CD14-positive monocyte (primary cell): ENCODE measurements at regions not wholly inside any gene's neighbourhood (a gene's known extent, or its start where the extent isn't known, plus 50 kb on each side); places are given as distances from the start of the nearest gene placed in this dataset.

Experiments used
- DNase-seq, 3 donors: peaks; one replicate each; pipeline ENCODE4 v3.0.0-alpha.2; 2011 to 2022
- H2AFZ ChIP-seq: 2 replicates; pipeline ENCODE4 v1.6.0; 2012; ENCODE audit warnings: mild to moderate bottlenecking, low read depth, low read length, inconsistent platforms; ENCODE audit not compliant: insufficient read depth, poor library complexity, severe bottlenecking
- H3K27ac ChIP-seq, 2 donors: 1 replicate in 1 of 2; 2 replicates in 1 of 2; pipeline ENCODE4 v1.5.1; 2012 to 2013; ENCODE audit warnings: low read length in 2 of 2, control low read depth in 1 of 2, inconsistent platforms in 1 of 2, low read depth in 1 of 2, mild to moderate bottlenecking in 1 of 2
- H3K27me3 ChIP-seq, 2 donors: one replicate each; pipeline versions ENCODE4 v1.6.0 to v1.6.1; 2011 to 2013; ENCODE audit warnings: low read length in 2 of 2; ENCODE audit not compliant: control insufficient read depth in 2 of 2, insufficient read depth in 2 of 2
- H3K36me3 ChIP-seq, 2 donors: replicated peaks in 1 of 2; 1 replicate in 1 of 2; 2 replicates in 1 of 2; pipeline versions ENCODE4 v1.5.1 to v1.6.1; 2012 to 2013; ENCODE audit warnings: low read length in 2 of 2, control low read depth in 1 of 2, inconsistent platforms in 1 of 2, mild to moderate bottlenecking in 1 of 2; ENCODE audit not compliant: insufficient read depth in 2 of 2, control insufficient read depth in 1 of 2
- H3K4me1 ChIP-seq, 2 donors: 1 replicate in 1 of 2; 2 replicates in 1 of 2; pipeline versions ENCODE4 v1.5.1 to v1.6.1; 2012 to 2013; ENCODE audit warnings: low read length in 2 of 2, control low read depth in 1 of 2, inconsistent platforms in 1 of 2, mild to moderate bottlenecking in 1 of 2, moderate library complexity in 1 of 2; ENCODE audit not compliant: insufficient read depth in 2 of 2, control insufficient read depth in 1 of 2
- H3K4me2 ChIP-seq: replicated peaks from 2 replicates; pipeline ENCODE3; 2012; ENCODE audit warnings: low read length, moderate library complexity, mild to moderate bottlenecking; ENCODE audit not compliant: poor library complexity, severe bottlenecking; ENCODE audit errors: extremely low read depth
- H3K4me3 ChIP-seq, 3 experiments: fragments of 200-600 bp in 1 of 3; sonication (generic) in 1 of 3; replicated peaks in 1 of 3; 1 replicate in 2 of 3; 2 replicates in 1 of 3; pipeline ENCODE4 v1.5.1; 2011 to 2013; ENCODE audit warnings: low read length in 3 of 3, mild to moderate bottlenecking in 3 of 3, control low read depth in 2 of 3, low read depth in 2 of 3, inconsistent platforms in 1 of 3, moderate library complexity in 1 of 3
- H3K79me2 ChIP-seq: 2 replicates; pipeline ENCODE4 v1.6.0; 2012; ENCODE audit warnings: mild to moderate bottlenecking, control low read depth, inconsistent platforms, low read length, moderate library complexity; ENCODE audit not compliant: insufficient read depth
- H3K9ac ChIP-seq: 2 replicates; pipeline ENCODE4 v1.6.0; 2017; ENCODE audit warnings: low read length, mild to moderate bottlenecking; ENCODE audit not compliant: insufficient read depth, poor library complexity, severe bottlenecking
- H3K9me3 ChIP-seq, 2 donors: replicated peaks in 1 of 2; 1 replicate in 1 of 2; 2 replicates in 1 of 2; pipeline versions ENCODE4 v1.5.1 to v1.6.1; 2012 to 2013; ENCODE audit warnings: low read length in 2 of 2, control low read depth in 1 of 2; ENCODE audit not compliant: control insufficient read depth in 1 of 2, insufficient read depth in 1 of 2
- H4K20me1 ChIP-seq: 2 replicates; pipeline ENCODE4 v1.6.0; 2012; ENCODE audit warnings: mild to moderate bottlenecking, low read length, control low read depth, moderate library complexity; ENCODE audit not compliant: insufficient read depth
- H3K27ac Mint-ChIP-seq, 7 donors: one replicate each; pipeline ENCODE4 v1.8.0; 2020; ENCODE audit warnings: mild to moderate bottlenecking in 7 of 7, mixed read lengths in 7 of 7, moderate library complexity in 6 of 7, inconsistent platforms in 2 of 7
- H3K27me3 Mint-ChIP-seq, 3 donors: one replicate each; pipeline ENCODE4 v1.8.0; 2021 to 2022; ENCODE audit warnings: low read depth in 3 of 3, mild to moderate bottlenecking in 3 of 3, mixed read lengths in 3 of 3, moderate library complexity in 3 of 3, inconsistent platforms in 1 of 3
- H3K36me3 Mint-ChIP-seq, 2 donors: one replicate each; pipeline ENCODE4 v1.8.0; 2020; ENCODE audit warnings: mixed read lengths in 2 of 2, inconsistent platforms in 1 of 2, mild to moderate bottlenecking in 1 of 2
- H3K4me1 Mint-ChIP-seq: one replicate; pipeline ENCODE4 v1.8.0; 2020; ENCODE audit warnings: mild to moderate bottlenecking, mixed read lengths
- H3K4me3 Mint-ChIP-seq, 2 donors: one replicate each; pipeline ENCODE4 v1.8.0; 2020; ENCODE audit warnings: mild to moderate bottlenecking in 2 of 2, mixed read lengths in 2 of 2, moderate library complexity in 1 of 2
- H3K9me3 Mint-ChIP-seq, 7 donors: one replicate each; pipeline ENCODE4 v1.8.0; 2020 to 2022; ENCODE audit warnings: mixed read lengths in 7 of 7, mild to moderate bottlenecking in 6 of 7, moderate library complexity in 6 of 7, inconsistent platforms in 2 of 7
- CTCF ChIP-seq: fragments of 200-600 bp; IDR thresholded peaks from one replicate; pipeline ENCODE4 v1.8.0; 2022; ENCODE audit warnings: antibody characterized with exemption, mild to moderate bottlenecking
- WGBS: methylation state at CpG from one replicate; pipeline ENCODE4 v1.1.5; 2013; ENCODE audit warnings: missing lambda C conversion rate; ENCODE audit not compliant: insufficient coverage; 5-methylcytosine and 5-hydroxymethylcytosine counted together
- intact Hi-C, 2 donors: fragments of 100-400 bp; cut with micrococcal nuclease; formaldehyde crosslinking; loops; one replicate each; pipeline versions ENCODE4 v1.15.0 to v1.15.1; 2023

GRCh38 chrX:40291553-40291952 is 193.8 kb upstream of the BCOR start:
- no peak for TF ChIP-seq CTCF
- no peaks in the 10 kb centered on the region for H4K20me1 ChIP-seq
- WGBS: no CpG with 5 or more reads among the region's 2 CpGs

GRCh38 chrX:40290517-40290916 is 192.8 kb upstream of the BCOR start:
- Histone ChIP-seq H2AFZ (no peak overlapping the region), H3K27ac (no peak overlapping the region), H3K4me2 (no peak overlapping the region), H3K27me3 (no peaks in the 10 kb centered on the region), H3K36me3 (no peaks in the 10 kb centered on the region), H3K79me2 (no peaks in the 10 kb centered on the region), H3K9ac (no peak overlapping the region), H3K4me1 (no peaks in the 10 kb centered on the region), H3K9me3 (peaks cover 0 to 12% of the 10 kb centered on the region in 2 donors), H4K20me1 (no peaks in the 10 kb centered on the region), H3K4me3 (no peak overlapping the region)
- H3K27ac Mint-ChIP-seq: no peak overlapping the region
- TF ChIP-seq CTCF: no peak
- no peak for DNase-seq
- intact Hi-C loops: no loop called here
- no CpG with 5 or more reads among the region's 7 CpGs for WGBS
- no peaks in the 10 kb centered on the region for H3K36me3 Mint-ChIP-seq
- no peak overlapping the region for H3K4me3 Mint-ChIP-seq
- H3K4me1 Mint-ChIP-seq: no peaks in the 10 kb centered on the region
- peaks cover 0 to 10% (median 0%) of the 10 kb centered on the region in 3 donors for H3K27me3 Mint-ChIP-seq
- H3K9me3 Mint-ChIP-seq: peaks cover 0 to 22% (median 11%) of the 10 kb centered on the region in 7 donors

More at GRCh38 chrX:40291553-40291952, 193.8 kb upstream of the BCOR start:
- no peak for DNase-seq
- H3K4me1 Mint-ChIP-seq: no peaks in the 10 kb centered on the region
- Histone ChIP-seq H3K36me3 (no peaks in the 10 kb centered on the region), H3K27ac (no peak overlapping the region), H3K4me3 (no peak overlapping the region), H3K27me3 (no peaks in the 10 kb centered on the region), H3K9me3 (peaks cover 0 to 9% of the 10 kb centered on the region in 2 donors), H3K4me2 (no peak overlapping the region), H3K9ac (no peak overlapping the region), H3K79me2 (no peaks in the 10 kb centered on the region), H2AFZ (no peak overlapping the region), H3K4me1 (no peaks in the 10 kb centered on the region)
- H3K27me3 Mint-ChIP-seq: peaks cover 0 to 10% (median 0%) of the 10 kb centered on the region in 3 donors
- peaks cover 0 to 18% (median 11%) of the 10 kb centered on the region in 7 donors for H3K9me3 Mint-ChIP-seq
- H3K36me3 Mint-ChIP-seq: no peaks in the 10 kb centered on the region
- intact Hi-C loops: no loop called here
- H3K4me3 Mint-ChIP-seq: no peak overlapping the region
- peak overlapping the region in 1 of 7 donors; percentile 24 for H3K27ac Mint-ChIP-seq
